ENCODE measurements at regions not wholly inside any gene's neighbourhood (a gene's known extent, or its start where the extent isn't known, plus 50 kb on each side); places are given as distances from the start of the nearest gene placed in this dataset.

DNA sequence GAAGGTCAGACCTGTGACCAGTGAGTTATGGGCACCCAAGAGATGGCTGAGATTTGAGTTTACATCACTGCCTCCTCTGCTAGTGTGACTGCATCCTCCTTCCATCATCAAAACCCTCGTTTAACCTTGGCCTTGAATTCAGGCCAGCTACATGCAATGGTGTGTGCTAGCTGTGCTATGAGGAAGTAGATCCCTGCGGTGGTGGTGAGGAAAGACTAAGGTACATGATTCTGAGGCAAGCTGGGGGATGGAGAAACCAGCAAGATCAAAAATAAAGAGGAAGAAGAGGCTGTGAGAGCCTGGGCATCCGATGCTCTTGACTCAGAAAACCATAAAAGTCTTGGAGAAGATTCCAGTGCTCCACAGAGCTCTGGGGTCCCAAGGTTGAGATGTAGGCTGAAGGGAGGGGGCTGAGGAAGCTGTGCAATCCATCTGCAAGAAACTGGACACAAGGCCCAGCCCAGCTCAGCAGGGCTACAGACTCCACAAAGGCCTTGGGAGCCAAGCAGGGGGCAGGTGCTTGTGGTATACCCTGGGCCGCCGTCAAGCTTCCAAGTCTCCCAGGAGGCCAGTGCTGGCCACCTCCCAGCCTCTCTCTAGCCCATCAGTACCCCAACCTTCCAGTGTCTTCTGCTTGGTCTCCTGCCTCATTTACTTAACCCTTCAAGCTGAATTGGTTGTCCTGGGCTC is 774.8 kb downstream of the VRK1 start:
- no peak overlapping the region for H3K4me3 ChIP-seq (ENCODE audit: low read depth, low read length)
- no peak for DNase-seq (ENCODE audit: low read depth)
- TF ChIP-seq CTCF (conservative IDR thresholded peaks at IDR 0.05; ENCODE audit: low read depth, low read length) = no peak

GRCh38 chr14:97572583-97573458 is 775.6 kb downstream of the VRK1 start:
- no peak overlapping the region for H3K4me3 ChIP-seq (ENCODE audit: low read depth, low read length)
- DNase-seq (ENCODE audit: low read depth) = no peak
- TF ChIP-seq CTCF (conservative IDR thresholded peaks at IDR 0.05; ENCODE audit: low read depth, low read length) = no peak

DNA sequence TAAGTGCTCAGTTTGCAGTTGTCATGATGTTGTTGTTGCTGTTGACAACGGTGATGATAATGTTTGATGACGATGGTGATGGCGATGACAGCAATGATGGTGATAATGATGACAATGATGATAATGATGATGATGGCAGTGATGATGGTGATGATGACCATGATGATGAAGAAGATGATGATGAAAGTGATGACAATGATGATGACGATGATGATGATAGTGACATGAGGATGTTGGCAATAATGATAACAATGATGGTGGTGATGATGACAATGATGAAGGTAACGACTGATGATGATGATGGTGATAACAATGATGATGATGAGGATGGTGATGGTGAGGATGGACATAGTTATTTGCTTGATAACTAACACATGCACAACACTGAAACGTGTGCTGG is 778.5 kb downstream of the VRK1 start:
- no peak for TF ChIP-seq CTCF (conservative IDR thresholded peaks at IDR 0.05; ENCODE audit: low read depth, low read length)
- DNase-seq (ENCODE audit: low read depth) = no peak
- no peak overlapping the region for H3K4me3 ChIP-seq (ENCODE audit: low read depth, low read length)

- no peak for DNase-seq (ENCODE audit: low read depth)
- TF ChIP-seq CTCF (conservative IDR thresholded peaks at IDR 0.05; ENCODE audit: low read depth, low read length) = no peak
- no peak overlapping the region for H3K4me3 ChIP-seq (ENCODE audit: low read depth, low read length)
Observed at GRCh38 chr14:97578982-97579548, 781.9 kb downstream of the VRK1 start.

DNA sequence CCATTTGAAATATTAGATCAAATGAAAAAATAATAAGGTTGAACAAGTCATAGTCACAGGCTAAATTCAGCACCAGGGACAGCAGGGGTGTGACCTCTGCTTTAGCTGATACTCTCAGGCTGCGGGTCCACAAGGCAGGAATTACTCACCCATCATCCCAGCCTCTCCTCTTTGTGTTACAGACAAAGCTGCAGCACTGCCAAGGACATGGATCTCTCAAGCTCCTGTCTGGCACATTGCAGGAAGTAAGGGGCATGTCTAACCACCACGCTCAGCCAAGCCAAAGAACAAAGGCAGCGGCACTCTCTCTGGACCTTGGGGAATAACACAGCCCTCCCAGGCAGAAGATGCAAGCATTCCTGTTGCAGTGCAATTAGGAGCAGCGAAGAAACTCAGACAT is 783.8 kb downstream of the VRK1 start:
- no peak for DNase-seq (ENCODE audit: low read depth)
- TF ChIP-seq CTCF (conservative IDR thresholded peaks at IDR 0.05; ENCODE audit: low read depth, low read length) = no peak
- no peak overlapping the region for H3K4me3 ChIP-seq (ENCODE audit: low read depth, low read length)

GRCh38 chr14:97582022-97582421 is 784.8 kb downstream of the VRK1 start:
- no peak for TF ChIP-seq CTCF (conservative IDR thresholded peaks at IDR 0.05; ENCODE audit: low read depth, low read length)
- no peak overlapping the region for H3K4me3 ChIP-seq (ENCODE audit: low read depth, low read length)
- no peak for DNase-seq (ENCODE audit: low read depth)

All from choroid plexus epithelial cell (primary cell).